Neural cell (in vitro differentiated cells): ENCODE measurements at regions not wholly inside any gene's neighbourhood (a gene's known extent, or its start where the extent isn't known, plus 50 kb on each side); places are given as distances from the start of the nearest gene placed in this dataset.

ENCODE experiments used
- EZH2 ChIP-seq: fragments of 200-600, 300-800 bp; shearing (Covaris generic), sonication (generic); IDR thresholded peaks from 2 replicates; pipeline ENCODE4 v1.6.1; 2014; ENCODE audit warnings: antibody characterized with exemption, low read length, borderline replicate concordance, mild to moderate bottlenecking; ENCODE audit not compliant: insufficient read depth, poor library complexity, severe bottlenecking
- MXI1 ChIP-seq: fragments of 450-650 bp; conservative IDR thresholded peaks from 2 replicates; pipeline ENCODE4 v1.6.1; 2014; ENCODE audit warnings: antibody characterized with exemption, mild to moderate bottlenecking; ENCODE audit not compliant: poor library complexity, severe bottlenecking
- POLR2AphosphoS5 ChIP-seq: IDR thresholded peaks from 2 replicates; pipeline ENCODE4 v1.6.1; 2012
- RAD21 ChIP-seq: fragments of 450-650 bp; conservative IDR thresholded peaks from 2 replicates; pipeline ENCODE4 v1.6.1; 2014; ENCODE audit warnings: antibody characterized with exemption, mild to moderate bottlenecking, moderate library complexity
- SMC3 ChIP-seq: fragments of 450-650 bp; conservative IDR thresholded peaks from 2 replicates; pipeline ENCODE4 v1.6.1; 2014; ENCODE audit warnings: antibody characterized with exemption, mild to moderate bottlenecking, moderate library complexity; ENCODE audit not compliant: poor library complexity
- TAF1 ChIP-seq: IDR thresholded peaks from 2 replicates; pipeline ENCODE4 v1.6.1; 2012; ENCODE audit warnings: low read depth
- TF ChIP-seq, protein P1 (sequence below): fragments of 450-650 bp; IDR thresholded peaks from 2 replicates; pipeline ENCODE4 v1.5.1; 2014; ENCODE audit warnings: antibody characterized with exemption, mild to moderate bottlenecking, moderate library complexity; ENCODE audit not compliant: poor library complexity, severe bottlenecking
- TF ChIP-seq, protein P2 (sequence below): IDR thresholded peaks from 2 replicates; pipeline ENCODE4 v1.6.1; 2012; ENCODE audit warnings: borderline replicate concordance

DNA sequence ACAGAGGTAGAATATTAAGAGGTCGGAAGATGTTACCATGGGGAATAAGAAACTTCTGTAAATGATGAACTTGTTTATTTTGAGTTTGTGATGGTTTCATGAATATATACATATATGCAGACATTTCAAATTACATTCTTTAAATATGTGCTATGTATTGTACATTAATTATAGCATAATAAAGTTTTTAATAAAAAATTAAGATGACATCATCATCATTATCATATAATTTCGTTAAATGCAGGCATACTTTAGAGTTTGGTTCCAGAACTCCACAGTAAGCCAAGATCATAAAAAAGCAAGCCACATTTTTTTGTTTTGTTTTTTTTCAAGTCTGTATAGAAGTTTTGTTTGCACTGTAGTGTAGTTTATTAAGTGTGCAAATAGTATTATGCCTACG, 1403.5 kb downstream of the EFNA5 start:
- TF ChIP-seq, protein P1, sequence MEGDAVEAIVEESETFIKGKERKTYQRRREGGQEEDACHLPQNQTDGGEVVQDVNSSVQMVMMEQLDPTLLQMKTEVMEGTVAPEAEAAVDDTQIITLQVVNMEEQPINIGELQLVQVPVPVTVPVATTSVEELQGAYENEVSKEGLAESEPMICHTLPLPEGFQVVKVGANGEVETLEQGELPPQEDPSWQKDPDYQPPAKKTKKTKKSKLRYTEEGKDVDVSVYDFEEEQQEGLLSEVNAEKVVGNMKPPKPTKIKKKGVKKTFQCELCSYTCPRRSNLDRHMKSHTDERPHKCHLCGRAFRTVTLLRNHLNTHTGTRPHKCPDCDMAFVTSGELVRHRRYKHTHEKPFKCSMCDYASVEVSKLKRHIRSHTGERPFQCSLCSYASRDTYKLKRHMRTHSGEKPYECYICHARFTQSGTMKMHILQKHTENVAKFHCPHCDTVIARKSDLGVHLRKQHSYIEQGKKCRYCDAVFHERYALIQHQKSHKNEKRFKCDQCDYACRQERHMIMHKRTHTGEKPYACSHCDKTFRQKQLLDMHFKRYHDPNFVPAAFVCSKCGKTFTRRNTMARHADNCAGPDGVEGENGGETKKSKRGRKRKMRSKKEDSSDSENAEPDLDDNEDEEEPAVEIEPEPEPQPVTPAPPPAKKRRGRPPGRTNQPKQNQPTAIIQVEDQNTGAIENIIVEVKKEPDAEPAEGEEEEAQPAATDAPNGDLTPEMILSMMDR: no peak
- TF ChIP-seq RAD21: no peak
- TF ChIP-seq, protein P2, sequence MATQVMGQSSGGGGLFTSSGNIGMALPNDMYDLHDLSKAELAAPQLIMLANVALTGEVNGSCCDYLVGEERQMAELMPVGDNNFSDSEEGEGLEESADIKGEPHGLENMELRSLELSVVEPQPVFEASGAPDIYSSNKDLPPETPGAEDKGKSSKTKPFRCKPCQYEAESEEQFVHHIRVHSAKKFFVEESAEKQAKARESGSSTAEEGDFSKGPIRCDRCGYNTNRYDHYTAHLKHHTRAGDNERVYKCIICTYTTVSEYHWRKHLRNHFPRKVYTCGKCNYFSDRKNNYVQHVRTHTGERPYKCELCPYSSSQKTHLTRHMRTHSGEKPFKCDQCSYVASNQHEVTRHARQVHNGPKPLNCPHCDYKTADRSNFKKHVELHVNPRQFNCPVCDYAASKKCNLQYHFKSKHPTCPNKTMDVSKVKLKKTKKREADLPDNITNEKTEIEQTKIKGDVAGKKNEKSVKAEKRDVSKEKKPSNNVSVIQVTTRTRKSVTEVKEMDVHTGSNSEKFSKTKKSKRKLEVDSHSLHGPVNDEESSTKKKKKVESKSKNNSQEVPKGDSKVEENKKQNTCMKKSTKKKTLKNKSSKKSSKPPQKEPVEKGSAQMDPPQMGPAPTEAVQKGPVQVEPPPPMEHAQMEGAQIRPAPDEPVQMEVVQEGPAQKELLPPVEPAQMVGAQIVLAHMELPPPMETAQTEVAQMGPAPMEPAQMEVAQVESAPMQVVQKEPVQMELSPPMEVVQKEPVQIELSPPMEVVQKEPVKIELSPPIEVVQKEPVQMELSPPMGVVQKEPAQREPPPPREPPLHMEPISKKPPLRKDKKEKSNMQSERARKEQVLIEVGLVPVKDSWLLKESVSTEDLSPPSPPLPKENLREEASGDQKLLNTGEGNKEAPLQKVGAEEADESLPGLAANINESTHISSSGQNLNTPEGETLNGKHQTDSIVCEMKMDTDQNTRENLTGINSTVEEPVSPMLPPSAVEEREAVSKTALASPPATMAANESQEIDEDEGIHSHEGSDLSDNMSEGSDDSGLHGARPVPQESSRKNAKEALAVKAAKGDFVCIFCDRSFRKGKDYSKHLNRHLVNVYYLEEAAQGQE: no peak
- TF ChIP-seq POLR2AphosphoS5: no peak
- no peak for TF ChIP-seq EZH2
- no peak for TF ChIP-seq SMC3
- no peak for TF ChIP-seq MXI1
- TF ChIP-seq TAF1: no peak
